RWPE1 (cell line): ENCODE measurements at regions not wholly inside any gene's neighbourhood (a gene's known extent, or its start where the extent isn't known, plus 50 kb on each side); places are given as distances from the start of the nearest gene placed in this dataset.

Experiments
- CTCF ChIA-PET: fragments of 350-600 bp; sonication (Branson Sonifier 250); formaldehyde crosslinking; extraction: SDS; loops from one replicate; lab custom pipeline; 2021; lab: Yijun Ruan, JAX
- POLR2A ChIA-PET: fragments of 400-600 bp; formaldehyde crosslinking; extraction: SDS; loops from one replicate; lab custom pipeline; 2020; ENCODE audit warnings: antibody characterized with exemption; ENCODE audit not compliant: low non-redundant PET; lab: Yijun Ruan, JAX
- DNase-seq: peaks from one replicate; pipeline ENCODE4 v3.0.0; 2012; ENCODE audit warnings: low spot score
- H3K27ac ChIP-seq: fragments of 450-650 bp; 2 replicates; pipeline ENCODE4 v1.5.1; 2017
- TF ChIP-seq, protein P1 (sequence below): fragments of 450-650 bp; conservative IDR thresholded peaks from 2 replicates; pipeline ENCODE4 v1.5.1; 2017; ENCODE audit warnings: low read depth, mild to moderate bottlenecking

DNA sequence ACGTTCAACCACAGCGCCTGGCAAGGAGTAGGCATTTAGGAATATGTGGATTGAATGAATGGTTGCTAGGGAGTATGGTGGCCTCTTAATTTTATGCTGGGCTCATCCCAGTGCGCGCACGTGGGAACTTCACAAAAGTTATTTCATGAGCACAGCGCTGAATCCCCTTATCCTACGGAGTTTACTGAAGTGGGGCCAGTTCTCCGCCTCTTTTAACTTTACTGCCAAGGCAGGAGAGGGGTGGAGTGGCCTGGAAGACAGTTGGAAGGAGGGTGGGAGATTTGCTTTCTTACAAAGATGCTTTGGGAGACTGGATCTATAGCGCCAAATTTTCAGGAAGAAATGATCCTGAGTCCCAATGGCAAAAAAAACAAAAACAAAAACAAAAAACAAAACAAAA lies 326.5 kb downstream of the SH3GL2 start:
- DNase-seq = no peak
- no peak overlapping the region for H3K27ac ChIP-seq
- CTCF ChIA-PET = no interaction called here
- POLR2A ChIA-PET = no interaction called here
- TF ChIP-seq, protein P1, sequence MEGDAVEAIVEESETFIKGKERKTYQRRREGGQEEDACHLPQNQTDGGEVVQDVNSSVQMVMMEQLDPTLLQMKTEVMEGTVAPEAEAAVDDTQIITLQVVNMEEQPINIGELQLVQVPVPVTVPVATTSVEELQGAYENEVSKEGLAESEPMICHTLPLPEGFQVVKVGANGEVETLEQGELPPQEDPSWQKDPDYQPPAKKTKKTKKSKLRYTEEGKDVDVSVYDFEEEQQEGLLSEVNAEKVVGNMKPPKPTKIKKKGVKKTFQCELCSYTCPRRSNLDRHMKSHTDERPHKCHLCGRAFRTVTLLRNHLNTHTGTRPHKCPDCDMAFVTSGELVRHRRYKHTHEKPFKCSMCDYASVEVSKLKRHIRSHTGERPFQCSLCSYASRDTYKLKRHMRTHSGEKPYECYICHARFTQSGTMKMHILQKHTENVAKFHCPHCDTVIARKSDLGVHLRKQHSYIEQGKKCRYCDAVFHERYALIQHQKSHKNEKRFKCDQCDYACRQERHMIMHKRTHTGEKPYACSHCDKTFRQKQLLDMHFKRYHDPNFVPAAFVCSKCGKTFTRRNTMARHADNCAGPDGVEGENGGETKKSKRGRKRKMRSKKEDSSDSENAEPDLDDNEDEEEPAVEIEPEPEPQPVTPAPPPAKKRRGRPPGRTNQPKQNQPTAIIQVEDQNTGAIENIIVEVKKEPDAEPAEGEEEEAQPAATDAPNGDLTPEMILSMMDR = no peak

DNA sequence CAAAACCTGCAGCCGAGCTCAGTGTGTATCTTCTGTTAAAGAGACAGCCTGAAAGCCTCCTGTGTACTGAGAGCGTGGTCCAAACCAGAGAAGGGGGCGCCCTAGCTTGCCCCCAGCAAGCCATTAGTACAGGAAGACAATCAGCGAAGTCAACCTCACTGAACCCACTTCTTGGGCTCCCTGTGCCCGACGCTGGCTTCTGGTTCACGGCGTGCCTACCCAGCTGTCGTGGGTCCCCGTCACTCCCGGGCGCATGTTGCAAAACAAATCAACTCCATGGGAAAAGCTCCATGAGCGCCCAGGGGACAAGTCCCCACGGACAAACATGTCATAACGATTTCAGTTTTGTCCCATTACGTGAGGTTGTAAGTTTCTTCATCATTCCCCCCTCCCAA lies 326.9 kb downstream of the SH3GL2 start:
- no peak overlapping the region for H3K27ac ChIP-seq
- CTCF ChIA-PET = interaction anchor here (0.7 kb wide), 1 partner anchor 305 kb away, joined by 4 read pairs; no protein-coding TSS in a partner anchor
- DNase-seq = no peak
- POLR2A ChIA-PET = no interaction called here
- TF ChIP-seq, protein P1 = no peak

DNA sequence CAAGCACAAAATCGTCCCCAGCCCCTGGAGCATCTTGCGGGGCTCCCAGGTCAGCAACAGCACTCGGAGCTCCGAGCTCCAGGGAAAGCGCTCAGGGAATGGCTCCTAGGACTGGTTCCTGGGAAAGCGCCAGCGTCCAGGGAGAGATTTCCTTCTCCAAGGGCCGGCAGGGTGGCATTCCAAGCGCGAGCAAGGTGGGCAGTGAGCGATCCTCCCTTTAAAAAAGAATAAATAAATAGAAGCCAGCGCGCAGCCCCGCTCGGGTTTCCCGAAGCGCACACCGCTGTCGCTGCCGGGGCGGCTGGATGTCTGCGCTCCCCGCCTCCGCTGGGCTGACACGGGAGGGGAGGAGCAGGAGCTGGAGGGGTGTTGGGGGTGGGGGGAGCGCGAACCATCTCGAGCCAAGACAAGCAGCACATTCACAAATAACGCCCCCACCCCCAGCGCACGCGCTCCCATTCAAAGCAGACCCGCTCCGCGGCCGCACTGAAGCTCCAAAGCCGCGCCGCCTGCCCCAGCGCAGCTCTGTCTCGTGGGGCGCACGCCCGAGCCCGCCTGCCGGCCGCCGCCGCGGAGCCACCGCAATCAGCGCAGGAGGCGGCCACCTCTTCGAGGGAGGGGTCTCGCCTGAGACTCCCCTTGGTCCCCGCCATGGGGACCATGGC lies 327.4 kb downstream of the SH3GL2 start:
- no peak for DNase-seq
- CTCF ChIA-PET = interaction anchor here (0.7 kb wide), 1 partner anchor 304 kb away, joined by 4 read pairs; no protein-coding TSS in a partner anchor
- no peak overlapping the region for H3K27ac ChIP-seq
- POLR2A ChIA-PET = no interaction called here
- TF ChIP-seq, protein P1 = no peak

DNA sequence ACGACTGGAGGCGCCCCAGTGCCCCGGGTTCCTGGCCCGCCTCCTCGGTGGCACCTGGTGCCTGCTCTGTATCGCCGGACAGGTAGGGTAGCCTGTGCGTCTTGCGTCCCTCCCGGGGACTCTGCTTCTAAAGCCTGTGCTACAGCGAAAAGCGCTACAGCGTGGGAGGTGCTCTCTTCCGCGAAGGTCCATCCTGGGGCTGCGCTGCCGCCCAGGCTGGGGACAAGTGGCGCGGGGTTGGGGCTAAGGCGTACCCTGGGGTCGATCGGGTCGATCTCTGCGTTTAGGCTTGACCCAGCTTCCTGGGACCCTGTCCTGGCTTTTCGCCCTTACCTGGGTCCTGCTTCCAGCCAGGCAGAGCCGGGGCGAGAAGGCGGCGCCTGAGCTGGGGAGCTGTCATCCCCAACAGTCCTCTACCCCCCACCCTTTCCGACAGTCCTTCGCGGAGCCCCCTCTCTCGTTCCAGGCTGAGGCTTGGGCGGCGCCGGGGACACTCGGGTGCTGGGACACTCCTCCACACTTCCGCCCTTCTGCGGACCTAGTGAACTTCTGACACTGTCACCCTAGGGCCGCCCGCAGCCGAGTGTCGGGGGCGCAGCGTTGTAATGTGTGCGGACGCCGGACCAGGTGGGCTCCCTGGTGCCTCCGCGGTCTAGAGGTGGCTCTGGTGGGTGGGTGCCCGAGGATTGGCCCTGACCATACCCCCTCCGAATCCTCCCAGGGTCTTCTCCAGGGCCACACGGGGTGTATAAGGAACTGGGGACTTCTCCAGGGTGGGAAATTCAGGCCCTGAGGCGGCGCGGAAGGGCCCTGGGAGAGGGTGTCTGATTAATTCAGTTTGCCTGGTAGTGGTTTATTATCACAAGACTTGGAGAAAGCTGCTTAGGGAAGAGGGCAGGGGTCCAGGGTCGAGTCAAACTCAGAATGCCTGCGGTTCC lies 328.2 kb downstream of the SH3GL2 start:
- no peak overlapping the region for H3K27ac ChIP-seq
- no peak for DNase-seq
- ChIA-PET CTCF (no interaction called here), POLR2A (no interaction called here)
- TF ChIP-seq, protein P1 = no peak

DNA sequence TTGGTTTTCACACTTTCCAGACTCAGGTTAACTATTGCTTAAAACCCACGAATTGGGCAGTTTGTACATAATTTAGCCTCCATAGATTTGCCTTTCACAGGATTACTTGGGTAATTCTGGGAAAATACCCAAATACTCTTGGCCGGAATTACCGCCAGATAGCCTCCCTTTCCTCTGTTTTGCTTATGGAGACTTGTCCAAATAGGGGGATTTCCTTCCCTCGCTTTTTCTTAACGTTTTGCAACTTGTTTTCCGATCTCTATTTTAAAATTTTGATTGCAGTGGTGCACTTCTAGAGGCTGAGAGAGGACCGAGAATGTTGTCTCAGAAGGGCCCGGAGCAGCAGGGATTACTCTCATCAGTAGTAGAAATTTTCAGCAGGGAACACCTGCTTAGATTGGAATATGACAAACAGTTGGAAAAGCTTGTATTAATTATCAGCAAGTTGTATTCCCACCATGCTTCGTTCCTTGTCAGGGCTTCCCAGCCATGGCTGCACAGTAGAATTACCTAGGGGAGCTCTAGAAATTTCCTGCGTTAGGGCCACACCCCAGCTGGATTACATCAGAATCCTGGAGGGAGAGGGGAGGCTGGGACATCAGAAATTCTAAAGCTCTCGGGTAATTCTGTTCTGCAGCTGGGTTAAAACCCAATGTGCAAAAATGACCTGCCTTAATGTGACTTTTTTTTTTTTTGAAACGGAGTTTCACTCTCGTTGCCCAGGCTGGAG lies 329.1 kb downstream of the SH3GL2 start:
- ChIA-PET CTCF (no interaction called here), POLR2A (no interaction called here)
- TF ChIP-seq, protein P1 = no peak
- DNase-seq = no peak
- no peak overlapping the region for H3K27ac ChIP-seq

DNA sequence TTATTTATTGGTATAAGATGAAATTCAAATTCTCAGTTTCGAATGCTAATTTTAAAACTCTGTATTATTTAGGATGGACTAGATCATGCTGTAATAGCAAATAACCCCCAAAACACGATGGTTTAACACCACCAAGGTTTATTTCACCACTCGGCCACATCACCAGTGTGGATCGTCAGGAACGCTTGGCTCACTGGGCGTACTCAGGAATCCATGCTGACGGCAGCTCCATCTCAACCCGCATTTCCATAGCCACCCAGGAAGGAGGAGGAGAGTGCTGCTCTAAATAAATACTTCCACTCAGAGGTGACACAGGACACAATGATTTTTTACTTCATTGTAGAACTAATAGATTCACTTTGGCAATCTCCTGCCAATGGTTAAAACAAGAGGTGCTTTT lies 347.4 kb downstream of the SH3GL2 start:
- TF ChIP-seq, protein P1 = no peak
- no peak for DNase-seq
- POLR2A ChIA-PET = no interaction called here
- CTCF ChIA-PET = no interaction called here
- no peak overlapping the region for H3K27ac ChIP-seq
